K562 (cell line): ENCODE measurements at regions not wholly inside any gene's neighbourhood (a gene's known extent, or its start where the extent isn't known, plus 50 kb on each side); places are given as distances from the start of the nearest gene placed in this dataset.

Experiments used
- ATAC-seq: fragments of 200-7000 bp; cut with Tn5 transposase; 3 replicates; pipeline ENCODE4 v1.9.1; 2020; ENCODE audit warnings: moderate library complexity
- BruUV-seq: library from RNA; stranded (reverse); fragments of 400-500 nt; replicated peaks from 2 replicates; lab custom pipeline; 2021; lab: Mats Ljungman, UMichigan
- CTCF ChIA-PET: fragments of 300-600 bp; formaldehyde crosslinking; extraction: SDS; loops from one replicate; lab custom pipeline; 2021; ENCODE audit warnings: low intra/inter-chr PET ratio; lab: Yijun Ruan, JAX
- POLR2A ChIA-PET: fragments of 300-600, 350-650 bp; sonication (Branson Sonifier 250); formaldehyde crosslinking; extraction: SDS; loops from one replicate; lab custom pipeline; 2021; ENCODE audit warnings: antibody characterized with exemption, inconsistent platforms; lab: Yijun Ruan, JAX
- DNase-seq, 4 experiments: peaks; one replicate each; pipeline versions ENCODE4 v3.0.0 to v3.0.0-alpha.2; 2011 to 2018; ENCODE audit warnings: low spot score in 3 of 4, mixed read lengths in 3 of 4; ENCODE audit errors: extremely low read depth in 1 of 4
- FAIRE-seq: peaks from 2 replicates; lab custom pipeline; 2011; peaks lifted over from hg19 to GRCh38; lab: Jason Lieb, UNC
- H2AFZ ChIP-seq: 2 replicates; pipeline ENCODE4 v1.6.0; 2011; ENCODE audit warnings: low read depth, low read length, control low read depth, inconsistent platforms
- H3K27ac ChIP-seq: fragments of 200-600 bp; 3 replicates; pipeline ENCODE4 v1.8.0; 2011; ENCODE audit warnings: low read depth, mild to moderate bottlenecking, control low read depth, inconsistent platforms, low read length, moderate library complexity, mixed read lengths; ENCODE audit errors: extremely low read depth
- H3K27me3 ChIP-seq, 2 experiments: fragments of 300-600 bp in 1 of 2; 2 replicates in 1 of 2; 3 replicates in 1 of 2; pipeline versions ENCODE4 v1.6.0 to v1.8.0; 2011; ENCODE audit warnings: inconsistent platforms in 2 of 2, low read length in 2 of 2, mild to moderate bottlenecking in 1 of 2, mixed read lengths in 1 of 2, moderate library complexity in 1 of 2; ENCODE audit not compliant: control insufficient read depth in 2 of 2, insufficient read depth in 2 of 2
- H3K36me3 ChIP-seq: fragments of 300-600 bp; 3 replicates; pipeline ENCODE4 v1.8.0; 2011; ENCODE audit warnings: mild to moderate bottlenecking, low read length, inconsistent platforms; ENCODE audit not compliant: control insufficient read depth, insufficient read depth
- H3K4me1 ChIP-seq, 2 experiments: fragments of 200-600 bp in 1 of 2; replicated peaks in 1 of 2; 2 replicates in 1 of 2; 3 replicates in 1 of 2; pipeline versions ENCODE4 v1.5.1 to v1.8.0; 2011; ENCODE audit warnings: inconsistent platforms in 2 of 2, low read length in 2 of 2, mild to moderate bottlenecking in 1 of 2, mixed read lengths in 1 of 2, moderate library complexity in 1 of 2; ENCODE audit not compliant: control insufficient read depth in 2 of 2, insufficient read depth in 2 of 2
- H3K4me2 ChIP-seq: 2 replicates; pipeline ENCODE4 v1.6.1; 2011; ENCODE audit warnings: low read length, control low read depth, inconsistent platforms, mixed read lengths; ENCODE audit not compliant: insufficient read depth
- H3K4me3 ChIP-seq: fragments of 200-600 bp; sonication (generic), shearing (Covaris generic); 2 replicates; pipeline ENCODE4 v1.5.1; 2016; ENCODE audit warnings: control low read depth, inconsistent platforms
- H3K79me2 ChIP-seq: fragments of 200-600 bp; 3 replicates; pipeline ENCODE4 v1.8.0; 2011; ENCODE audit warnings: low read length, inconsistent platforms; ENCODE audit not compliant: control insufficient read depth, insufficient read depth
- H3K9ac ChIP-seq, 2 experiments: 2 replicates each; pipeline versions ENCODE4 v1.6.0 to v1.6.1; 2011; ENCODE audit warnings: low read depth in 2 of 2, low read length in 2 of 2, control low read depth in 1 of 2, inconsistent platforms in 1 of 2, mild to moderate bottlenecking in 1 of 2, mixed read lengths in 1 of 2; ENCODE audit not compliant: insufficient read depth in 1 of 2
- H3K9me1 ChIP-seq: one replicate; pipeline ENCODE4 v1.6.0; 2011; ENCODE audit warnings: inconsistent platforms, mild to moderate bottlenecking, low read length, moderate library complexity; ENCODE audit not compliant: control insufficient read depth, insufficient read depth
- H3K9me3 ChIP-seq: replicated peaks from 2 replicates; pipeline ENCODE4 v1.5.1; 2011; ENCODE audit warnings: low read depth, low read length, inconsistent platforms; ENCODE audit not compliant: control insufficient read depth, insufficient read depth
- H4K20me1 ChIP-seq: replicated peaks from 2 replicates; pipeline ENCODE4 v1.6.1; 2011; ENCODE audit warnings: low read length, inconsistent platforms, mixed read lengths; ENCODE audit not compliant: control insufficient read depth, insufficient read depth
- BACH1 ChIP-seq: fragments of 200-800 bp; sonication (Bioruptor generic); IDR thresholded peaks from 2 replicates; pipeline ENCODE4 v1.6.1; 2016; ENCODE audit warnings: missing genetic modification characterization, missing compliant biosample characterization
- CBFA2T3 ChIP-seq: fragments of 450-650 bp; IDR thresholded peaks from 2 replicates; pipeline ENCODE4 v1.6.1; 2017
- CC2D1A ChIP-seq: fragments of 450-650 bp; IDR thresholded peaks from 2 replicates; pipeline ENCODE4 v1.6.1; 2017; ENCODE audit warnings: mild to moderate bottlenecking
- CHAMP1 ChIP-seq: fragments of 450-650 bp; IDR thresholded peaks from 2 replicates; pipeline ENCODE4 v1.6.1; 2016; ENCODE audit warnings: mild to moderate bottlenecking
- CTBP1 ChIP-seq: fragments of 450-650 bp; IDR thresholded peaks from 2 replicates; pipeline ENCODE4 v1.6.1; 2016; ENCODE audit warnings: borderline replicate concordance
- ELF1 ChIP-seq: fragments of 200-800 bp; sonication (Bioruptor generic); IDR thresholded peaks from 2 replicates; pipeline ENCODE4 v1.6.1; 2016; ENCODE audit warnings: missing genetic modification characterization, missing compliant biosample characterization
- FOXA3 ChIP-seq, 2 experiments: fragments of 450-650 bp in 1 of 2; sonication (generic) in 1 of 2; formaldehyde crosslinking; IDR thresholded peaks in 1 of 2; conservative IDR thresholded peaks in 1 of 2; 2 replicates each; pipeline versions ENCODE4 v1.4.0 to v1.8.0; 2020 to 2022; ENCODE audit warnings: mild to moderate bottlenecking in 2 of 2, missing genetic modification reagents in 1 of 2
- FOXP1 ChIP-seq: sonication (generic); formaldehyde crosslinking; IDR thresholded peaks from 2 replicates; pipeline ENCODE4 v1.8.0; 2022; ENCODE audit warnings: mild to moderate bottlenecking, missing genetic modification reagents
- HMG20B ChIP-seq: fragments of 250-450 bp; sonication (Bioruptor Pico); IDR thresholded peaks from 2 replicates; pipeline ENCODE4 v1.5.0; 2021; ENCODE audit warnings: mild to moderate bottlenecking
- HOMEZ ChIP-seq: fragments of 250-450 bp; sonication (Bioruptor Pico); IDR thresholded peaks from 2 replicates; pipeline ENCODE4 v1.4.0; 2020; ENCODE audit warnings: mild to moderate bottlenecking, moderate library complexity
- KAT7 ChIP-seq: sonication (generic); formaldehyde crosslinking; IDR thresholded peaks from 2 replicates; pipeline ENCODE4 v1.8.0; 2022; ENCODE audit warnings: missing genetic modification reagents, mild to moderate bottlenecking, borderline replicate concordance
- KHSRP ChIP-seq: fragments of 450-650 bp; IDR thresholded peaks from 2 replicates; pipeline ENCODE4 v1.6.1; 2017
- RAD51 ChIP-seq: fragments of 450-650 bp; IDR thresholded peaks from 2 replicates; pipeline ENCODE4 v1.7.1; 2016; ENCODE audit warnings: low read depth, mild to moderate bottlenecking, borderline replicate concordance
- SMARCB1 ChIP-seq: IDR thresholded peaks from 2 replicates; pipeline ENCODE4 v1.6.1; 2011; ENCODE audit warnings: improper control_type of control experiment, low read depth; ENCODE audit not compliant: insufficient read length
- TEAD4 ChIP-seq, 2 experiments: sonication (generic) in 1 of 2; formaldehyde crosslinking in 1 of 2; IDR thresholded peaks; 2 replicates each; pipeline versions ENCODE4 v1.6.1 to v1.8.0; 2012 to 2022; ENCODE audit warnings: borderline replicate concordance in 1 of 2, inconsistent platforms in 1 of 2, low read length in 1 of 2, mild to moderate bottlenecking in 1 of 2, missing genetic modification reagents in 1 of 2
- ZFP1 ChIP-seq: fragments of 450-650 bp; formaldehyde crosslinking; IDR thresholded peaks from 2 replicates; pipeline ENCODE4 v1.4.0; 2020; ENCODE audit warnings: mild to moderate bottlenecking, mixed read lengths
- ZNF121 ChIP-seq: sonication (generic); formaldehyde crosslinking; conservative IDR thresholded peaks from 2 replicates; pipeline ENCODE4 v1.8.0; 2022; ENCODE audit warnings: missing genetic modification reagents
- ZNF165 ChIP-seq: fragments of 250-450 bp; sonication (Bioruptor Pico); IDR thresholded peaks from 2 replicates; pipeline ENCODE4 v1.4.0; 2020; ENCODE audit warnings: borderline replicate concordance
- ZNF232 ChIP-seq: sonication (generic); formaldehyde crosslinking; IDR thresholded peaks from 2 replicates; pipeline ENCODE4 v1.8.0; 2022; ENCODE audit warnings: mild to moderate bottlenecking, missing genetic modification reagents
- ZNF511 ChIP-seq: sonication (generic); formaldehyde crosslinking; IDR thresholded peaks from 2 replicates; pipeline ENCODE4 v1.8.0; 2022; ENCODE audit warnings: mild to moderate bottlenecking, missing genetic modification reagents
- ZNF696 ChIP-seq: fragments of 250-450 bp; sonication (Bioruptor Pico); conservative IDR thresholded peaks from 2 replicates; pipeline ENCODE4 v1.4.0; 2020; ENCODE audit warnings: mild to moderate bottlenecking, moderate library complexity
- WGBS: fragments of 100-300 bp; shearing (Covaris generic); methylation state at CpG from one replicate; pipeline ENCODE4 v1.1.6; 2016; ENCODE audit warnings: low coverage, mixed read lengths; ENCODE audit not compliant: insufficient coverage; ENCODE audit errors: missing lambda C conversion rate; 5-methylcytosine and 5-hydroxymethylcytosine counted together
- in situ Hi-C: fragments of 300-500 bp; cut with MboI; formaldehyde crosslinking; loops from 4 replicates; pipeline ENCODE4 v1.15.0; 2018; ENCODE audit warnings: inconsistent platforms, mixed read lengths
- intact Hi-C: fragments of 100-400 bp; cut with micrococcal nuclease; formaldehyde crosslinking; loops from 2 replicates; pipeline ENCODE4 v1.14.2; 2022

- 0 out of 4 replicates have a peak overlapping the region, but pooled peaks of 1 of the 2 experiments have one; percentile 14 for H3K9ac ChIP-seq
- ChIA-PET POLR2A (interaction anchor here (0.6 kb wide), 1 partner anchor 233 kb away, joined by 3 read pairs; no protein-coding TSS in a partner anchor), CTCF (no interaction called here)
- H3K27me3 ChIP-seq: peaks cover 2 to 36% of the 10 kb centered on the region in 2 experiments; a peak in 2 of 5 replicates
- peaks cover 0 to 5% of the 10 kb centered on the region in 2 experiments; a peak in 2 of 5 replicates for H3K4me1 ChIP-seq
- no peak overlapping the region; the same call in 1 of the 2 replicates for H3K4me2 ChIP-seq
- BruUV-seq: no TSS peak
- DNase-seq (peak in 1 of 4 experiments; percentile 47), FAIRE-seq (no peak), ATAC-seq (peak; percentile 56; the same call in 2 of the 3 replicates)
- H4K20me1 ChIP-seq: no peaks in the 10 kb centered on the region
- 0 out of 2 replicates have a peak overlapping the region, but pooled peaks have one; percentile 1 for H2AFZ ChIP-seq
- H3K36me3 ChIP-seq: no peaks in the 10 kb centered on the region
- intact Hi-C loops: no loop called here
- WGBS: 3% methylated on average over 10 of the region's 10 CpGs
- H3K9me3 ChIP-seq: no peaks in the 10 kb centered on the region
- in situ Hi-C loops: no loop called here
- no peaks in the 10 kb centered on the region for H3K79me2 ChIP-seq
- no peak overlapping the region for H3K4me3 ChIP-seq
- no peak overlapping the region for H3K27ac ChIP-seq
- H3K9me1 ChIP-seq: no peaks in the 10 kb centered on the region
- TF ChIP-seq ZFP1 (CRISPR knock-in tag) (no peak), TEAD4 (IDR thresholded peaks at IDR 0.05; ENCODE audit: low read length) (peak; percentile 45; the same call in 1 of the 2 replicates), TEAD4 (CRISPR knock-in tag; IDR thresholded peaks at IDR 0.05; ENCODE audit: borderline replicate concordance) (no peak), FOXA3 (CRISPR knock-in tag; conservative IDR thresholded peaks at IDR 0.05 in 1 of 2, IDR thresholded peaks at IDR 0.05 in 1 of 2) (no peak), ZNF121 (CRISPR knock-in tag) (no peak), CTBP1 (no peak), HMG20B (CRISPR knock-in tag) (no peak), RAD51 (no peak), ELF1 (tag) (no peak), ZNF232 (CRISPR knock-in tag) (0 out of 2 replicates have a peak, but pooled peaks have one; percentile 35), KAT7 (CRISPR knock-in tag) (0 out of 2 replicates have a peak, but pooled peaks have one; percentile 41), CHAMP1 (no peak), SMARCB1 (no peak), HOMEZ (no peak), ZNF696 (CRISPR knock-in tag) (no peak), CC2D1A (no peak), ZNF165 (no peak), KHSRP (no peak), BACH1 (tag) (no peak), CBFA2T3 (peak; percentile 42; the same call in 1 of the 2 replicates), ZNF511 (CRISPR knock-in tag) (no peak), FOXP1 (CRISPR knock-in tag) (no peak; the same call in 1 of the 2 replicates)
These were observed 113.7 kb downstream of the RNASET2 start for GRCh38 chr6:166842607-166843006.
